HL-60 (cell line): ENCODE measurements at regions not wholly inside any gene's neighbourhood (a gene's known extent, or its start where the extent isn't known, plus 50 kb on each side); places are given as distances from the start of the nearest gene placed in this dataset.

ENCODE experiments used
- DNase-seq, 2 experiments: peaks; one replicate each; pipeline ENCODE4 v3.0.0-alpha.2; 2010 to 2020; ENCODE audit warnings: low read depth in 1 of 2, low spot score in 1 of 2
- H3K27ac ChIP-seq: fragments of 250-450 bp; sonication (Bioruptor Pico); replicated peaks from 2 replicates; pipeline ENCODE4 v1.5.1; 2020; ENCODE audit warnings: mild to moderate bottlenecking, moderate library complexity
- H3K27me3 ChIP-seq: fragments of 250-450 bp; sonication (Bioruptor Pico); 2 replicates; pipeline ENCODE4 v1.5.1; 2021; ENCODE audit warnings: mild to moderate bottlenecking, moderate library complexity; ENCODE audit not compliant: insufficient read depth, poor library complexity, severe bottlenecking
- H3K4me3 ChIP-seq: replicated peaks from 2 replicates; pipeline ENCODE4 v1.5.1; 2011; ENCODE audit warnings: mild to moderate bottlenecking, control low read depth, low read length; ENCODE audit not compliant: insufficient read depth
- CTCF ChIP-seq: IDR thresholded peaks from one replicate; pipeline ENCODE4 v1.5.1; 2011; ENCODE audit warnings: low read length, control low read depth, inconsistent platforms; ENCODE audit not compliant: insufficient read depth
- GABPA ChIP-seq: IDR thresholded peaks from 2 replicates; pipeline ENCODE4 v1.6.1; 2012; ENCODE audit warnings: low read depth
- POLR2AphosphoS5 ChIP-seq: IDR thresholded peaks from 2 replicates; pipeline ENCODE4 v1.6.1; 2012; ENCODE audit warnings: low read depth
- SPI1 ChIP-seq: IDR thresholded peaks from 2 replicates; pipeline ENCODE4 v1.6.1; 2012; ENCODE audit warnings: low read depth, mild to moderate bottlenecking, borderline replicate concordance
- TF ChIP-seq, protein P1 (sequence below): IDR thresholded peaks from 2 replicates; pipeline ENCODE4 v1.6.1; 2012; ENCODE audit warnings: low read depth; ENCODE audit not compliant: insufficient replicate concordance

GRCh38 chr2:119063177-119063576 is 95.4 kb downstream of the C1QL2 start:
- TF ChIP-seq CTCF: no peak
- TF ChIP-seq POLR2AphosphoS5: no peak
- no peak for TF ChIP-seq GABPA
- TF ChIP-seq SPI1: no peak
- TF ChIP-seq, protein P1, sequence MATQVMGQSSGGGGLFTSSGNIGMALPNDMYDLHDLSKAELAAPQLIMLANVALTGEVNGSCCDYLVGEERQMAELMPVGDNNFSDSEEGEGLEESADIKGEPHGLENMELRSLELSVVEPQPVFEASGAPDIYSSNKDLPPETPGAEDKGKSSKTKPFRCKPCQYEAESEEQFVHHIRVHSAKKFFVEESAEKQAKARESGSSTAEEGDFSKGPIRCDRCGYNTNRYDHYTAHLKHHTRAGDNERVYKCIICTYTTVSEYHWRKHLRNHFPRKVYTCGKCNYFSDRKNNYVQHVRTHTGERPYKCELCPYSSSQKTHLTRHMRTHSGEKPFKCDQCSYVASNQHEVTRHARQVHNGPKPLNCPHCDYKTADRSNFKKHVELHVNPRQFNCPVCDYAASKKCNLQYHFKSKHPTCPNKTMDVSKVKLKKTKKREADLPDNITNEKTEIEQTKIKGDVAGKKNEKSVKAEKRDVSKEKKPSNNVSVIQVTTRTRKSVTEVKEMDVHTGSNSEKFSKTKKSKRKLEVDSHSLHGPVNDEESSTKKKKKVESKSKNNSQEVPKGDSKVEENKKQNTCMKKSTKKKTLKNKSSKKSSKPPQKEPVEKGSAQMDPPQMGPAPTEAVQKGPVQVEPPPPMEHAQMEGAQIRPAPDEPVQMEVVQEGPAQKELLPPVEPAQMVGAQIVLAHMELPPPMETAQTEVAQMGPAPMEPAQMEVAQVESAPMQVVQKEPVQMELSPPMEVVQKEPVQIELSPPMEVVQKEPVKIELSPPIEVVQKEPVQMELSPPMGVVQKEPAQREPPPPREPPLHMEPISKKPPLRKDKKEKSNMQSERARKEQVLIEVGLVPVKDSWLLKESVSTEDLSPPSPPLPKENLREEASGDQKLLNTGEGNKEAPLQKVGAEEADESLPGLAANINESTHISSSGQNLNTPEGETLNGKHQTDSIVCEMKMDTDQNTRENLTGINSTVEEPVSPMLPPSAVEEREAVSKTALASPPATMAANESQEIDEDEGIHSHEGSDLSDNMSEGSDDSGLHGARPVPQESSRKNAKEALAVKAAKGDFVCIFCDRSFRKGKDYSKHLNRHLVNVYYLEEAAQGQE: no peak
- DNase-seq: no peak

GRCh38 chr2:119062652-119063051 is 95.9 kb downstream of the C1QL2 start:
- Histone ChIP-seq H3K27ac (no peak overlapping the region), H3K4me3 (no peak overlapping the region), H3K27me3 (no peaks in the 10 kb centered on the region)
- TF ChIP-seq, protein P1: no peak
- TF ChIP-seq POLR2AphosphoS5 (no peak), SPI1 (no peak), GABPA (no peak), CTCF (no peak)
- no peak for DNase-seq

More at GRCh38 chr2:119063177-119063576, 95.4 kb downstream of the C1QL2 start:
- Histone ChIP-seq H3K27me3 (no peaks in the 10 kb centered on the region), H3K27ac (no peak overlapping the region), H3K4me3 (no peak overlapping the region)

- Histone ChIP-seq H3K27me3 (no peaks in the 10 kb centered on the region), H3K27ac (no peak overlapping the region), H3K4me3 (no peak overlapping the region)
- TF ChIP-seq POLR2AphosphoS5: no peak
- TF ChIP-seq, protein P1: no peak
- TF ChIP-seq CTCF: no peak
- TF ChIP-seq GABPA: no peak
- TF ChIP-seq SPI1: no peak
- DNase-seq: no peak
These were observed 96.4 kb downstream of the C1QL2 start for GRCh38 chr2:119062179-119062578.
